Esophagus muscularis mucosa (tissue), 4 donors: ENCODE measurements at regions not wholly inside any gene's neighbourhood (a gene's known extent, or its start where the extent isn't known, plus 50 kb on each side); places are given as distances from the start of the nearest gene placed in this dataset.
"Not testable (repeated sequence)": the region's sequence is repeated elsewhere in the genome, so short reads cannot be mapped to it uniquely, and the experiment has no call there.

Source experiments
- DNase-seq: peaks from one replicate; pipeline ENCODE4 v3.0.0-alpha.2; 2017; ENCODE audit errors: extremely low spot score
- H3K27ac ChIP-seq, 4 donors: fragments of 200-600 bp; sonication (generic); replicated peaks in 1 of 4; 1 replicate in 3 of 4; 2 replicates in 1 of 4; pipeline ENCODE4 v1.5.1; 2016 to 2019; ENCODE audit warnings: mild to moderate bottlenecking in 1 of 4
- H3K27me3 ChIP-seq, 4 donors: fragments of 200-600 bp; sonication (generic); one replicate each; pipeline versions ENCODE4 v1.5.1 to v1.6.0; 2016 to 2019
- H3K36me3 ChIP-seq, 4 donors: fragments of 200-600 bp; sonication (generic); one replicate each; pipeline ENCODE4 v1.5.1; 2016 to 2019
- H3K4me1 ChIP-seq, 4 donors: fragments of 200-600 bp; sonication (generic); one replicate each; pipeline ENCODE4 v1.5.1; 2016 to 2019
- H3K4me3 ChIP-seq, 4 donors: fragments of 200-600 bp; sonication (generic); 1 replicate in 2 of 4; 2 replicates in 2 of 4; pipeline ENCODE4 v1.5.1; 2016 to 2019; ENCODE audit warnings: mild to moderate bottlenecking in 4 of 4, moderate library complexity in 1 of 4
- H3K9me3 ChIP-seq, 4 donors: fragments of 200-600 bp; sonication (generic); 1 replicate in 3 of 4; 2 replicates in 1 of 4; pipeline ENCODE4 v1.5.1; 2016 to 2019
- EP300 ChIP-seq: sonication (generic); formaldehyde crosslinking; IDR thresholded peaks from one replicate; pipeline ENCODE4 v1.6.1; 2017; ENCODE audit warnings: antibody characterized with exemption
- POLR2A ChIP-seq: fragments of 450-650 bp; IDR thresholded peaks from one replicate; pipeline ENCODE4 v1.6.1; 2017; ENCODE audit warnings: antibody characterized with exemption, moderate library complexity, mild to moderate bottlenecking, low read depth
- POLR2AphosphoS5 ChIP-seq, 2 donors: sonication (generic); formaldehyde crosslinking; IDR thresholded peaks; one replicate each; pipeline ENCODE4 v1.6.1; 2017; ENCODE audit warnings: antibody characterized with exemption in 2 of 2
- WGBS: methylation state at CpG from one replicate; pipeline ENCODE4 v1.1.5; 2018; 5-methylcytosine and 5-hydroxymethylcytosine counted together
- intact Hi-C: fragments of 100-400 bp; cut with DNase I; formaldehyde crosslinking; loops from one replicate; pipeline ENCODE4 v1.15.1; 2023
- TF ChIP-seq, protein P1 (sequence below), 3 experiments: fragments of 200-600 bp in 2 of 3; fragments of 450-650 bp in 1 of 3; sonication (generic) in 2 of 3; IDR thresholded peaks; one replicate each; pipeline ENCODE4 v1.5.1; 2017 to 2019; ENCODE audit warnings: antibody characterized with exemption in 3 of 3, mild to moderate bottlenecking in 2 of 3, moderate library complexity in 1 of 3

DNA sequence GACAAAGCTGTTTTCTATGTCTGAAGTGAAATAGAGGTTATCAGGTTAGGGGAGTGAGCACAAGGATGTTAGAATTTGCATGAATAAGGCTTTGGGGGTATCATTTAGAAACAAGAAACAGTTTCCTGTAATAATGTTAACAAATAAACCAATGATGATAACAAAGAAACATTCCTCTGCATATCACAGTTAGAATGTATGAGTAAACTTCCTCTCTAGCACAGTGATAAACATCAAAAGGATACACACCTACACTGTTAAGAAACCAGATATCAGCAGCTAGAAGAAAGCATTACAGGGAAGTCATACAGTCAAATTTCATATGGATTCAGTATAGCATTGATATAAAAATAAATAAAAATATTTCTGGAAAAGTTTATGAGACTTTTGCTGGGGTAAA is 340.0 kb upstream of the MAGEB16 start:
- intact Hi-C loops: no loop called here
- TF ChIP-seq POLR2A (no peak), EP300 (no peak), POLR2AphosphoS5 (IDR thresholded peaks at IDR 0.05) (no peak)
- TF ChIP-seq, protein P1, sequence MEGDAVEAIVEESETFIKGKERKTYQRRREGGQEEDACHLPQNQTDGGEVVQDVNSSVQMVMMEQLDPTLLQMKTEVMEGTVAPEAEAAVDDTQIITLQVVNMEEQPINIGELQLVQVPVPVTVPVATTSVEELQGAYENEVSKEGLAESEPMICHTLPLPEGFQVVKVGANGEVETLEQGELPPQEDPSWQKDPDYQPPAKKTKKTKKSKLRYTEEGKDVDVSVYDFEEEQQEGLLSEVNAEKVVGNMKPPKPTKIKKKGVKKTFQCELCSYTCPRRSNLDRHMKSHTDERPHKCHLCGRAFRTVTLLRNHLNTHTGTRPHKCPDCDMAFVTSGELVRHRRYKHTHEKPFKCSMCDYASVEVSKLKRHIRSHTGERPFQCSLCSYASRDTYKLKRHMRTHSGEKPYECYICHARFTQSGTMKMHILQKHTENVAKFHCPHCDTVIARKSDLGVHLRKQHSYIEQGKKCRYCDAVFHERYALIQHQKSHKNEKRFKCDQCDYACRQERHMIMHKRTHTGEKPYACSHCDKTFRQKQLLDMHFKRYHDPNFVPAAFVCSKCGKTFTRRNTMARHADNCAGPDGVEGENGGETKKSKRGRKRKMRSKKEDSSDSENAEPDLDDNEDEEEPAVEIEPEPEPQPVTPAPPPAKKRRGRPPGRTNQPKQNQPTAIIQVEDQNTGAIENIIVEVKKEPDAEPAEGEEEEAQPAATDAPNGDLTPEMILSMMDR (IDR thresholded peaks at IDR 0.05): no peak
- DNase-seq: no peak
- Histone ChIP-seq H3K27me3 (no peaks in the 10 kb centered on the region), H3K4me1 (no peaks in the 10 kb centered on the region), H3K9me3 (no peaks in the 10 kb centered on the region), H3K4me3 (no peak overlapping the region), H3K36me3 (no peaks in the 10 kb centered on the region), H3K27ac (no peak overlapping the region)

DNA sequence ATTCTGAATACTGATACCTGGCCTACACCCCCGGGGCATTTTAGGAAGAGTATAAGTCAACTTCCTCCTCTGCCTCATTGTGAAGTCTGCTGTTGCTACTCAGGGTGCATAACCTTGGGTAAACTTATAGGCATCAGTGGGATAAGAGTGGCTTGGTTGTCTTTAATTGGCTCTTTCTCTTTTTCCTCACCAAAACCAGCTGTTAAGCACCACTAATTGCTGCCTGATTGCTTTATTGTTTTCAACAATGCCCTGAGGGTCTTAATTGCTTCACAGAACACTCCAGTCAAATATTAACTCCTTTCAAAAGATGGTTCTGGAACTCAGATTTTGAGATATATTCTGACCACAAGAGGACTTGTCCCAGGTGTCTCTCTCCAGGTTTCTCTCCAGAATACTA is 337.0 kb upstream of the MAGEB16 start:
- no peaks in the 10 kb centered on the region for H3K9me3 ChIP-seq
- no peaks in the 10 kb centered on the region for H3K36me3 ChIP-seq
- H3K4me1 ChIP-seq: no peaks in the 10 kb centered on the region
- H3K27ac ChIP-seq: no peak overlapping the region
- no peaks in the 10 kb centered on the region for H3K27me3 ChIP-seq
- no peak overlapping the region for H3K4me3 ChIP-seq
- DNase-seq: no peak
- TF ChIP-seq POLR2A: no peak
- TF ChIP-seq, protein P1 (IDR thresholded peaks at IDR 0.05): no peak
- no peak for TF ChIP-seq EP300
- no peak for TF ChIP-seq POLR2AphosphoS5 (IDR thresholded peaks at IDR 0.05)
- intact Hi-C loops: no loop called here
- 44% methylated on average over 1 of the region's 1 CpG for WGBS

DNA sequence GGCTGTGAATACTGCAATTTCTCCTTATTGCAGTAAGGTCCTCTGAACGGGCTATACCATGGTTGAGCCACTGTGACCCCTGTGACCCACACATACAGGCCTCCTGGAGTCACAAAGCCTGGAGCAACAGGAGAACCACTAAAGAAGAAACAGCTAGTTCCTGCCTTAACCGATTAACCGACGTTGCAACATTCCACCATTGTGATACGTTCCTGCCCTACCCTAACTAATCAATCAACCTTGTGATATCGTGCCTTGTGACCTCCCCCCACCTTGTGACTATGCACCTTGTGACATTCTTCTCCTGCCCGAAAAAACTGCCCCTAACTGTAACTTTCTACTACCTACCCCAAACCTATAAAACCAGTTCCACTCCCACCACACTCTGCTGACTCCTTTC is 301.5 kb upstream of the MAGEB16 start:
- H3K36me3 ChIP-seq, H3K4me3 ChIP-seq, H3K4me1 ChIP-seq, H3K9me3 ChIP-seq, H3K27ac ChIP-seq, DNase-seq, intact Hi-C loops, H3K27me3 ChIP-seq: not testable (repeated sequence)
- 72% methylated on average over 7 of the region's 7 CpGs for WGBS

DNA sequence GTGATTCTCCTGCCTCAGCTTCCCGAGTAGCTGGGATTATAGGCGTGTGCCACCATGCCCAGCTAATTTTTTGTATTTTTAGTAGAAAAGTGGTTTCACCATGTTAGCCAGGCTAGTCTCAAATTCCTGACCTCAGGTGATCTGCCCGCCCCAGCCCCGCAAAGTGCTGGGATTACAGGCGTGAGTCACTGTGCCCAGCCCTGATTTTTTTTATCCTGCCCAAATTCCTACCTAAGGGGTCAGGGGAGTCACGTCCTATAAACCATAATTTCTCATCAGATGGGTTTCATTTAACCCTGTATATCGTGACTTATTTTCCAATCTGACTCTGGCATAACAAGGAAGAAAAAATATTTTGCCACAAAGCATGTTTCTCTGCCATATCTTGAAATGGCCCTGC is 300.7 kb upstream of the MAGEB16 start:
- H3K4me3 ChIP-seq, H3K36me3 ChIP-seq, H3K27me3 ChIP-seq, H3K9me3 ChIP-seq, DNase-seq, intact Hi-C loops, H3K4me1 ChIP-seq, H3K27ac ChIP-seq: not testable (repeated sequence)
- 77% methylated on average over 7 of the region's 7 CpGs for WGBS

DNA sequence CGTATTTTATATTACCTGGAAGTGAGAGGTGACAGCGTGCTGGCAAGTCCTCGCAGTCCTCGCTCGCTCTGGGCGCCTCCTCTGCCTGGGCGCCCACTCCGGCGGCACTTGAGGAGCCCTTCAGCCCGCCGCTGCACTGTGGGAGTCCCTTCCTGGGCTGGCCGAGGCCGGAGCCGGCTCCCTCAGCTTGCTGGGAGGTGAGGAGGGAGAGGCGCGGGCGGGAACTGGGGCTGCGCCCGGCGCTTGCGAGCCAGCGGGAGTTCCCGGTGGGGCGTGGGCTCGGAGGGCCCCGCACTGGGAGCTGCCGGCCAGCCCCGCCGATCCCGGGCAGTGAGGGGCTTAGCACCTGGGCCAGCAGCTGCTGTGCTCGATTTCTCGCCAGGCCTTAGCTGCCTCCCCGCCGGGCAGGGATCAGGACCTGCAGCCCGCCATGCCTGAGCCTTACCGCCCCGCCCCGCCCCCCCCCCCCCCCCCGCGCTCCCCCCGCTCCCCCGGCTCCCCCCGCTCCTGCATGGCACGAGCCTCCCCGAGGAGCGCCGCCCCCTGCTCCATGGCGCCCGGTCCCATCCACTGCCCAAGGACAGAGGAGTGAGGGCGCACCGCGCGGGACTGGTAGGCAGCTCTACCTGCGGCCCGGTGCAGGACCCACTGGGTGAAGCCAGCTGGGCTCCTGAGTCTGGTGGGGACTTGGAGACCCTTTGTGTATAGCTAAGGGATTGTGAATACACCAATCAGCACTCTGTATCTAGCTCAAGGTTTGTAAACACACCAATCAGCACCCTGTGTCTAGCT is 298.9 kb upstream of the MAGEB16 start:
- WGBS: 92% methylated on average over 11 of the region's 55 CpGs
- intact Hi-C loops: no loop called here
- no peak for DNase-seq

More for the DNA sequence above, 298.9 kb upstream of the MAGEB16 start:
- H3K27ac ChIP-seq: no peak overlapping the region
- TF ChIP-seq EP300: no peak
- no peak for TF ChIP-seq POLR2A
- TF ChIP-seq POLR2AphosphoS5 (IDR thresholded peaks at IDR 0.05): no peak
- TF ChIP-seq, protein P1 (IDR thresholded peaks at IDR 0.05): no peak
- no peaks in the 10 kb centered on the region for H3K9me3 ChIP-seq
- no peaks in the 10 kb centered on the region for H3K27me3 ChIP-seq
- no peaks in the 10 kb centered on the region for H3K4me1 ChIP-seq
- H3K36me3 ChIP-seq: no peaks in the 10 kb centered on the region
- H3K4me3 ChIP-seq: no peak overlapping the region
